ENCODE measurements at regions not wholly inside any gene's neighbourhood (a gene's known extent, or its start where the extent isn't known, plus 50 kb on each side); places are given as distances from the start of the nearest gene placed in this dataset.

DNA sequence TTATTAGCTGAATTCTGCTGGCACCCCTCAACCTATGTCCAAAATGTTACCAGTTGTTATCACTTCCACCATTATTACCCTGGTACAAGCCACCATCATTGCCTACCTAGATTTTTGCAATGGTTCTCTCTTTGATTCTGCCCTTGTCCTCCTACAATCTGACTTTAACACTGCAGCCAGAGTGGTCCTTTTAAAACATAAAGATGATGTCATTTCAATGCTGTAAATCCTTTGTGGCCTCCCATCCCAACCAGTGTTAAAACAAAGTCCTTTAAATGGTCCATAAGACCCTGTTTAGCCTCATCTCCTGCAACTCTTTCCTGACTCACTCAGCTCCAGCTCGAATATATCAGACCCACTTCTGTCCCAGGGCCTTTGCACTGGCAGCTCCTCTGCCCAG is 54.9 kb upstream of the FSTL4 start:
- DNase-seq (ENCODE audit: extremely low read depth, low read depth, low spot score) = no peak

DNA sequence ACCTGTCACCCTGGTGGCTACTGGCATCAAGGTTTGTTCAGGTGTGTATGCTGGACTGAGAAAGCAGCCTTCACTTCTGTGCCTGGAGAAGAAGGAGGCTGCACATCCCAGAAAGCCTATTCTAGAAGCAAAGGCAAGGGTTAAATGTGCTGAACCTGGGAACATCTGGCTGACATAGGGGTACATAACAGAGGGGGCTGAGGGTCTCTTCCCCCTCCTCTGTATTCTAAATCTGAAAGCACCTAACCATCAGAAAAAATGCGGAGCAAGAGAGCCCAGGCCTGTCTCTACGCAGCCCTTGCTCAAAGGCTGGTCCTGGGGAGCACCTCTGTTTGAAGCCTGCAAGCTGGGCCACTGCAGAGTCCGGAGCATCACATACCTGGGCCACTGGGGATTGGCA is 53.2 kb upstream of the FSTL4 start:
- DNase-seq (ENCODE audit: extremely low read depth, low read depth, low spot score) = no peak

DNA sequence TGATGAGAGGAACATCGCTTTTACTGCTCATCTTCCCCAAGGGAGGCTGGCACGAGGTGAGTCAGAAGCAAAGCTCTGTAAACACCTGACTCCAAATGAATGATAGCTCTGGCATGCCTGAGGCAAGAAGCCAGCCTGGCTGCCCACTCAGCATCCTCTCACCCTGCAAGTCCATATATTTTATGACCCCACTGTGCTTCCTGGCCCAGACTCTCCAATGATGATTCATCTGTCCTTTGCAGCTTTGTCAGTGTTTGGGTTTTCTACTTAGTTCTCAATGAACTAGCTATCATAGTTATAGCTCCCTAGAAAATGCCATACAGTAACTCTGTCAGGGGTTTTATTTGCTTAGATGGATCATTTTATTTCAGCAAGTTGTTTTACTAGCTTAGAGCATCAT is 52.1 kb upstream of the FSTL4 start:
- DNase-seq (ENCODE audit: extremely low read depth, low read depth, low spot score) = no peak

DNA sequence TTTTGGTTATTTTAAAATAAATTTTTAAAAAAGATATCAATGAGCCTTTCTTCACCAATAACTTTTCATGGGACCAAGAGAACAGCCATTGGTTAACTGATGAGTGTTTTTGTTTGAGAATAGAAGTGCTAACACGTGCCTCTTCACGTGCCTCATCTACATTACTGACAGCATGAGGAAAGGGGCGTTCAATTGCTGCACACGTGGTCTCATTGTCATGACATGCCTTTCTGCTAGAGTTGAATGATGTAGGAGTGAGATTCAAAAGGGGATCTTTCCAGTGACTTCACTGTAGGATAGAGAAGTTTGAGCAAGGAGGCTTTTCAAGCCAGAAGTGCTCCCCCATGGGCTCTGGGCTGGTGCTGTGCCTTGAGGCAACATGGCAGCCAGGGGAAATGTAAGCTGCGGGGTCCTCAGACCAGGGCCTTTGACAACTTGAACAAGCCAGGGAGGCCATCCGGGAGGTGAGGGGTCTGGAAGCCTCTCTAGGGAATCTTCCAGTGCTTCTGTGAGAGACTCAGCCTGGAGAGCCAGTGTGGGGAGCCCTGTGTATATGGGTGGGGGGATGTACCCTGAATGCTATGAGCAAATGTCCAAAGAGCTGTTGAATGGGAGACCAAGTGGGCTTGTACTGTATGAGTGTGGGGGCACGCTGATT is 51.2 kb upstream of the FSTL4 start:
- no peak for DNase-seq (ENCODE audit: extremely low read depth, low read depth, low spot score)

DNA sequence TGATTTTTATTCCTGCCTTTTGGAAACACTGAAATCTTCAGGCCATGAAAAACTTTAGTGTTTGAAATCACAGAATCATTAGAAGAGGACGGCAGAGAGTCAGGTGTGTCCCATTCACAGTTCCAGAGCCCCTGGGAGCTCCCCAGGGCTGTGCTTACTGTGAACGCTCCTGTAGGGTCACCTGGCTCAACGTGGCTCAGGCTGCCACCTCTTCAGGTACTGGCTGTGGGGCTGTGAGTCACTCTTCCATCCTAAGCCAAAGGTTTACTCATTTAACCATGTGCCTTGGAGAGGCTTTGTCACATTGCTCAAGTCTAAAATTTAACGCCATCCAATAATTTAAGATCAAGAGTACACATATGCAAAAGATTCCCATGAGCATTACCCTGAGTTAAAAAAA is 50.2 kb upstream of the FSTL4 start:
- no peak for DNase-seq (ENCODE audit: extremely low read depth, low read depth, low spot score)

All from glomerular endothelial cell (primary cell).